ENCODE measurements at regions not wholly inside any gene's neighbourhood (a gene's known extent, or its start where the extent isn't known, plus 50 kb on each side); places are given as distances from the start of the nearest gene placed in this dataset.

DNA sequence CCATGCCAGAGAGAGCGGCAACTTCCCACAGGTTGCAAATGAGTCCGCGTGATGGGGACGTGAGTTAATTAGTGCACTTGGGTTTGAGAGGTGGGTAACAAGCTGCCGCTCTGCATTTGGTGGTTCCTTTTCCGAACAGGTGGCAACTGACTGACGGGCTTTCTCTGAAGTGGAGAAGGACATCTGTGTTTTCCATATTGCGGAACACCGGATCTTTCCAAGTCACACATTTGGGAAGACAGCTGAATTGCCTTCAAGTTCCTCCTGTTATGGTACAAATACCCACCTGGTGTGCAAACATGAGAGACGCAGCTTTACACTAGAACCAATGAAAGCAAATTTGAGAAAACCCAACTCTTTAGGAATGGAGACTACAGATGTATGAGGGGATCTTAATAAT lies 451.3 kb upstream of the ZFHX3 start:
- H3K9ac ChIP-seq (ENCODE audit: low read length), result no peak overlapping the region
- H3K27me3 ChIP-seq (ENCODE audit: control insufficient read depth, insufficient read depth, low read length), result no peaks in the 10 kb centered on the region
- H3K9me3 ChIP-seq (ENCODE audit: control insufficient read depth, low read depth, low read length), result no peaks in the 10 kb centered on the region
- H3K4me3 ChIP-seq (ENCODE audit: low read length), result no peak overlapping the region
- H3K36me3 ChIP-seq (ENCODE audit: control insufficient read depth, low read depth, low read length), result no peaks in the 10 kb centered on the region
- H3K4me1 ChIP-seq (ENCODE audit: control insufficient read depth, low read depth, low read length), result no peaks in the 10 kb centered on the region
- no peak overlapping the region for H3K27ac ChIP-seq (ENCODE audit: low read length)

DNA sequence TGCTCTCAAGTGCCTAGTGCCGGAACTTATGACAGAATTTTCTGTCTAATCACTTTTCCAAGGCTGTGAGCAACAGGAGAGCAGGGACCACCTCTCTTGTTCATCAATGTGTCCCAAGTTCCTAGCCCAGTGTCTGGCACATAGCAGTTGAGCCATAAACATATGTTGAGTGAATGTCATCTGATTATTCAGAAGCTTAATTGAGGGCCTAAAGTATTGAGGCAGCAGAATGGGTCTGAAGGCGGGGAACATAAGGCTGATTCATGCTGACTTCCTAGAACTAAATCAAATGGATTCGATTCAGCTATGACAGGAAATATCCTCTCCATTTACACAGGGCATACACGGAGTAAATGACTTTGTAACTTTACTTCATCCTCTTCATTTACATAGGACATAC lies 438.0 kb upstream of the ZFHX3 start:
- H3K9me3 ChIP-seq (ENCODE audit: control insufficient read depth, low read depth, low read length), result no peaks in the 10 kb centered on the region
- no peak overlapping the region for H3K27ac ChIP-seq (ENCODE audit: low read length)
- peaks cover 16% of the 10 kb centered on the region for H3K27me3 ChIP-seq (ENCODE audit: control insufficient read depth, insufficient read depth, low read length)
- no peak overlapping the region for H3K4me3 ChIP-seq (ENCODE audit: low read length)
- H3K9ac ChIP-seq (ENCODE audit: low read length), result no peak overlapping the region
- H3K4me1 ChIP-seq (ENCODE audit: control insufficient read depth, low read depth, low read length), result peaks cover 24% of the 10 kb centered on the region
- H3K36me3 ChIP-seq (ENCODE audit: control insufficient read depth, low read depth, low read length), result no peaks in the 10 kb centered on the region

DNA sequence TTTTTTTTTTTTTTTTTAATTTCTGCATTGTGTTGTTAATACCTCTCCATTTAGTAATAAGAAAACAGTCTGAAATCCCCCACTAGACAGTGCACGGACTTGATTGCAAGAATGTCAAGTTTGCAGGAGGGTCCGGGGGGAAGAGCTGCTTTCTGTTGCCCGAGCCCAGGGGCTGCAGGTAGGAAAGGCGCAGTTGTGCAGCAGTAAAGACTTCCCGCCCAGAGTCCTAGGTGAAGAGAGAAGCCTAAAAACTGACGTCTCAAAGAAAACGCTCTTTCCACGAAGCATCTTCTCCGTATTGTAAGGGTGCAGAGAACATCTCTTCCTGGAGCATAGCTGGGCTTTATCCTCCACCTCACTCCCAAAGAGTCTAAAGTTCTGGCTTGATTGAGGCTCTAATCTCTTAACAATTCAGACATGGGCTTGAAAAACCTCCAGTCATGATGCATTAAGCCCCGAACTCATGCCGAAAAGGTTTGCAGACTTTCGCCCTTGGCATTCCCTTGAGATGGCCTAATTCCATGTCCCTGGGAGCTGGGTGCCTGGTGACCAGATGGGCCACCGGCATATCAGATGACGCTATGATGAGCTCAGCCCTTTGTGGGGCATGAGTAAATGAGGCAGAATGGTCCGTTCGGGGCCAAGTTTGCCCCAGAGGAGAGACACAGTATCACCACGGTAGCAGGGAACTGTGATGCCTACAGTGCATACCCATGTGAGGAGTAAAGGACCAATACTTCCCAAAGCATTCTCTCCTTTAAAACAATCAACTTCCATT lies 436.2 kb upstream of the ZFHX3 start:
- Histone ChIP-seq H3K27ac (ENCODE audit: low read length) (no peak overlapping the region), H3K9me3 (ENCODE audit: control insufficient read depth, low read depth, low read length) (no peaks in the 10 kb centered on the region), H3K9ac (ENCODE audit: low read length) (no peak overlapping the region), H3K27me3 (ENCODE audit: control insufficient read depth, insufficient read depth, low read length) (peaks cover 16% of the 10 kb centered on the region), H3K4me1 (ENCODE audit: control insufficient read depth, low read depth, low read length) (peaks cover 24% of the 10 kb centered on the region), H3K36me3 (ENCODE audit: control insufficient read depth, low read depth, low read length) (no peaks in the 10 kb centered on the region), H3K4me3 (ENCODE audit: low read length) (peak overlapping the region; percentile 28)

DNA sequence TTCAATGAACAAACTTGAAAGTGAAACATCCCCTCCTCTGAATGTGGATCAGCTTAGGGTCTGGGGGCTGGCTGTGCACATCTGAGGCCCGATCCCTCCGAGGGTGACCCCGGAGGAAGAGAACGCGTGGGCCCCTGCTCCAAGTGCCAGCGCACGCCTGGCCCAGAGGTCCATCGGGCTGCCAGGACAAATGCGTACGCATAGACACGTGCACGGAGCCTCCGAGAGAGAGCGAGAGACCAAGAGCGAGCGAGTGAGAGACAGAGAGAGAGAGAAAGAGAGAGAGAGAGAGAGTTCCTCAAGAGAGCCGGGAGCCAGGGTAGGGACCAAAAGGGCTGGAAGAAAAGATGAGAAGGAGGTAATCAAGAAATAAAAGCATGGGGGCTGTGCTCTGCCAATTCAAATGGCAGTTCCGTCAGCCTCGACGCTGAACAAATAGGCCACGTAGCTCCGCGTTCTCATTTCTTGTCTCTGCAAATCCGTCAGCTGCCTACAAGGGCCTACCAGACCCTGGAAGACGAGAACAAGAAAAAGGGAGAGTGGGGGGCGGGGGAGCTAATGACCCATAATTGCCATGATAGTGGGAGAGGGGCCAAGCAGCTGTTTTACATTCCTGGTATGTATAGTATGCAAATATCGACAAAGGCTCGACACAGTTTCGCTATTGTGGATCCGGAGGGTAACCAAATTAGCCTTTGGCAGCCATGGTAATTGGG lies 435.3 kb upstream of the ZFHX3 start:
- Histone ChIP-seq H3K4me1 (ENCODE audit: control insufficient read depth, low read depth, low read length) (peaks cover 24% of the 10 kb centered on the region), H3K27me3 (ENCODE audit: control insufficient read depth, insufficient read depth, low read length) (peaks cover 16% of the 10 kb centered on the region), H3K9ac (ENCODE audit: low read length) (no peak overlapping the region), H3K4me3 (ENCODE audit: low read length) (peak overlapping the region; percentile 28), H3K36me3 (ENCODE audit: control insufficient read depth, low read depth, low read length) (no peaks in the 10 kb centered on the region), H3K9me3 (ENCODE audit: control insufficient read depth, low read depth, low read length) (no peaks in the 10 kb centered on the region), H3K27ac (ENCODE audit: low read length) (no peak overlapping the region)

DNA sequence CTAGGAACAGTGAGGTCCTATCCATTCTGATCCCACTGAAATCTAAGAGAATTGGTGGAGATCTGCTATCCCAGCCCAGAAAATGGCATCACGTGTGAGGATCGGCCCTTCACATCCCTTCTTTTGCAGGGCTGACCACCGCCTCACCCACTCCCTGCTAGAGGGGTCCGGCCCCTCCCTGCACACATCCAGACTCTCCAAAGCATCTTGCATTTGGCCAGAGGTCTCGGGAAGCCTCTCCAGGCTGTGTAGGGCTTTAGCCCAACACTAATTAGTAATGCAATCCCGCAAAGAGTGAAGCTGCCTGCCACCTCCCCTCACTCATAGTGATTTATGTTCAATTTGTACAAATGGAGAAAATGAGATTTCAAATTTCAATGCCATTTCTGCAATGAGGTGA lies 434.4 kb upstream of the ZFHX3 start:
- Histone ChIP-seq H3K27ac (ENCODE audit: low read length) (no peak overlapping the region), H3K9ac (ENCODE audit: low read length) (no peak overlapping the region), H3K27me3 (ENCODE audit: control insufficient read depth, insufficient read depth, low read length) (peaks cover 16% of the 10 kb centered on the region)

DNA sequence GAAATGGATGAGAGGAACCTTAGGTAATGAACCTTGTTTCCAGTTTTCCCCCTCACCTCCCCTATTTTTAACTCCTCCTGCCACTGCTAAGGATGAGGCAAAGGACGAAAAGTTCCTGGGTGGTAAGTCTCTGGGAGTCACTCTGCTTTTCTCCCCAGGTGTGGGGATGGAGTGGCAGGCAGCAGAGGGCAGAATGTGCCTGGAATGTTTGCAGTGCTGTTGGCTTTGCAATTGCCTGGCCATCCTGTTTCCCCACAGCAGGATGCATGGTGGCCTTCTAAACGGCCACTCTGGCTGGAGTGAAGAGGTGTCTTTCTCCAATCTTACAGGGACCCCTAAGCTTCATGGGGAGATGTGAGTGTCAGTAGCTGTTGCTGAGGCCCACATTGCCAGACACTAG lies 432.5 kb upstream of the ZFHX3 start:
- no peak overlapping the region for H3K27ac ChIP-seq (ENCODE audit: low read length)
- no peaks in the 10 kb centered on the region for H3K36me3 ChIP-seq (ENCODE audit: control insufficient read depth, low read depth, low read length)
- H3K4me1 ChIP-seq (ENCODE audit: control insufficient read depth, low read depth, low read length), result peaks cover 24% of the 10 kb centered on the region
- H3K9me3 ChIP-seq (ENCODE audit: control insufficient read depth, low read depth, low read length), result no peaks in the 10 kb centered on the region
- peaks cover 16% of the 10 kb centered on the region for H3K27me3 ChIP-seq (ENCODE audit: control insufficient read depth, insufficient read depth, low read length)
- H3K9ac ChIP-seq (ENCODE audit: low read length), result no peak overlapping the region
- H3K4me3 ChIP-seq (ENCODE audit: low read length), result no peak overlapping the region

More for the DNA sequence above, 434.4 kb upstream of the ZFHX3 start:
- H3K4me1 ChIP-seq (ENCODE audit: control insufficient read depth, low read depth, low read length), result peaks cover 24% of the 10 kb centered on the region
- no peak overlapping the region for H3K4me3 ChIP-seq (ENCODE audit: low read length)
- H3K36me3 ChIP-seq (ENCODE audit: control insufficient read depth, low read depth, low read length), result no peaks in the 10 kb centered on the region
- no peaks in the 10 kb centered on the region for H3K9me3 ChIP-seq (ENCODE audit: control insufficient read depth, low read depth, low read length)

DNA sequence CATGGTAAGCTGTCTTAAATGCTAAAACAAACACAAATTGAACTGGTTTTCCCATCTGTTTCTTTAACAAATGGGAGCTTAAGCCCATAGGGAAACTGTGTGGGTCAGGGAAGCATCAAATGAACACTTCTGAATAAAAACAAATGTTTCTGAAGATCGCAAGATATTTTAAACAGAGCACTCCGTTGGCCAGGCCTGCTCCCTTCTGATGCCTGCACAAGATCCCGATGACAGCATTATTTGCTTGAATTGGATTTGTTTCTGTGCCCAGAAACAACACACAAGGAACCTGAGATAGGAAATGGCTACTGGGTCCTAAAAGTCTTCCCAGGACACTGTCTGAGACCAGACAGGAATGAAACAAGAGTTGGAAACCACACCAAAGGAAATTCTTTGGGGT lies 425.8 kb upstream of the ZFHX3 start:
- H3K36me3 ChIP-seq (ENCODE audit: control insufficient read depth, low read depth, low read length), result no peaks in the 10 kb centered on the region
- H3K27ac ChIP-seq (ENCODE audit: low read length), result no peak overlapping the region
- no peak overlapping the region for H3K4me3 ChIP-seq (ENCODE audit: low read length)
- H3K9me3 ChIP-seq (ENCODE audit: control insufficient read depth, low read depth, low read length), result no peaks in the 10 kb centered on the region
- H3K4me1 ChIP-seq (ENCODE audit: control insufficient read depth, low read depth, low read length), result no peaks in the 10 kb centered on the region
- H3K9ac ChIP-seq (ENCODE audit: low read length), result no peak overlapping the region
- H3K27me3 ChIP-seq (ENCODE audit: control insufficient read depth, insufficient read depth, low read length), result no peaks in the 10 kb centered on the region

DNA sequence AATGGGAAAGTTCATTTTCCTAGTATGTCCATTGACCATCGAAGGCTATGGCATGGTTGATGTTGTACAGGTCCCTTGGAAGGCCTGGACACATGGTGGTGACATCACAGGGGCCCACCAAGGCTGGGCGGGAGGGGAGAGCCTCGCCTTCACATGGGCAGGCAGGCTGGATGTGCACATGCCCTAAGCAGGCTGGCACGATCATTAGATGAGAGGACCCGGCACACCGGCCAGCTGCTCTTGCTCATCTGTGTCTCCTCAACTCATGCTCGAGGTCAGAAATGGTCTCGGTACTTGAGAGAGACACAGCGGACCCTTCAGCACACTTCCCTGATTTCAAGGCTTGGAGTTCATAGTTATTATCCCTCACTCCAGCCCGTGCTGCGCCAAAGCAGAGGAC lies 416.9 kb upstream of the ZFHX3 start:
- H3K9ac ChIP-seq (ENCODE audit: low read length), result no peak overlapping the region
- no peak overlapping the region for H3K4me3 ChIP-seq (ENCODE audit: low read length)
- H3K27me3 ChIP-seq (ENCODE audit: control insufficient read depth, insufficient read depth, low read length), result no peaks in the 10 kb centered on the region
- H3K36me3 ChIP-seq (ENCODE audit: control insufficient read depth, low read depth, low read length), result no peaks in the 10 kb centered on the region
- no peaks in the 10 kb centered on the region for H3K4me1 ChIP-seq (ENCODE audit: control insufficient read depth, low read depth, low read length)
- peaks cover 3% of the 10 kb centered on the region for H3K9me3 ChIP-seq (ENCODE audit: control insufficient read depth, low read depth, low read length)
- no peak overlapping the region for H3K27ac ChIP-seq (ENCODE audit: low read length)

DNA sequence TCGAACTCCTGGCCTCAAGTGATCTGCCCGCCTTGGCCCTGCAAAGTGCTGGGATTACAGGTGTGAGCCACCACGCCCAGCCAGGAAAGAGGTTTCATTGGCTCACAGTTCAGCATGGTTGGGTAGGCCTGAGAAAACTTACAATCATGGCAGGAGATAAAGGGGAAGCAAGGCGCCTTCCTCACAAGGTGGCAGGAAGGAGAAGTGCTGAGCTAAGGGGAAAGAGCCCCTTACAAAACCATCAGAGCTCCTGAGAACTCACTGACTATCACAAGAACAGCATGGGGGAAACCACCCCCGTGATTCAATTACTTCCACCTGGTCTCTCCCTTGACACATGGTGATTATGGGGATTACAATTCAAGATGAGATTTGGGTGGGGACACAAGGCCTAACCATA lies 411.7 kb upstream of the ZFHX3 start:
- H3K36me3 ChIP-seq (ENCODE audit: control insufficient read depth, low read depth, low read length), result no peaks in the 10 kb centered on the region
- H3K4me3 ChIP-seq (ENCODE audit: low read length), result no peak overlapping the region
- no peak overlapping the region for H3K27ac ChIP-seq (ENCODE audit: low read length)
- peaks cover 6% of the 10 kb centered on the region for H3K4me1 ChIP-seq (ENCODE audit: control insufficient read depth, low read depth, low read length)
- H3K9ac ChIP-seq (ENCODE audit: low read length), result no peak overlapping the region
- H3K9me3 ChIP-seq (ENCODE audit: control insufficient read depth, low read depth, low read length), result peaks cover 3% of the 10 kb centered on the region
- H3K27me3 ChIP-seq (ENCODE audit: control insufficient read depth, insufficient read depth, low read length), result no peaks in the 10 kb centered on the region

DNA sequence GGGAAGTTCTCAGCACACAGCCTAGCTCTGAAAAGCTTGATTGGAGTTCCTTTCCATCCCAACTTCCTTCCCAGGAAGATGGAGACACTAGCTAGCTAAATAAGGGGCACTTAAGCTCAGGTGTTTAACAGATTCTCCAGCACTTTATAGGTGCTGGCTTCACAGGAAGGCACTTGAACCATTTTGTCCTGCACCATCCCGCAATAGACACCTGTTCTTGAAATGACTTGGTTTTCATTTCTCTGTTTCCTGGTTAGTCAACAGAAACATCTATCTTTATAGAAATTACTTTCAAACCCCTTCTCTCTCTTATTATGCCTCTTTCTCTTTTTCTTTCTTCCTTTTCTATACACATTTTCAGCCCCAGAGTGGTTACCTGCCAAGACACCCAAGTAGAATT lies 409.9 kb upstream of the ZFHX3 start:
- no peak overlapping the region for H3K4me3 ChIP-seq (ENCODE audit: low read length)
- peaks cover 13% of the 10 kb centered on the region for H3K4me1 ChIP-seq (ENCODE audit: control insufficient read depth, low read depth, low read length)
- no peak overlapping the region for H3K9ac ChIP-seq (ENCODE audit: low read length)
- no peak overlapping the region for H3K27ac ChIP-seq (ENCODE audit: low read length)
- H3K9me3 ChIP-seq (ENCODE audit: control insufficient read depth, low read depth, low read length), result peaks cover 3% of the 10 kb centered on the region
- no peaks in the 10 kb centered on the region for H3K36me3 ChIP-seq (ENCODE audit: control insufficient read depth, low read depth, low read length)
- H3K27me3 ChIP-seq (ENCODE audit: control insufficient read depth, insufficient read depth, low read length), result no peaks in the 10 kb centered on the region

DNA sequence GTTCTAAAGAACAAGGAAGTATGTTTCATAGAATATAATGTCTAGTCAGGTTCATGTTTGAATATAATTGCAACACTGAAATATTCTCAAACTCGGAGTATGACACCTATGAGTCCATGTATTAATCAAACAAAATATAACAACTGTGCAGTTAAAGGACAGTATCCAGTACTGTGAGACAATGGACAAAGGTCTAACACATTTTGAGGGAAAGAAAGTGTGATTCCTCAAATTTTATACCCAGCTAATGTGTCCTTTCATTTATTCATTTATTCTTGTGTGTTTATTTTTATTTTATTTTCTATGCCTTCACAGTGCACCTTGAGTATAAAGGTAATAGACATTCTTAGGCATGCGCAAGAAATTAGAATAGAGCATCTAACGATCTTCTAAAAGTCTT lies 401.0 kb upstream of the ZFHX3 start:
- H3K9me3 ChIP-seq (ENCODE audit: control insufficient read depth, low read depth, low read length), result peaks cover 7% of the 10 kb centered on the region
- no peaks in the 10 kb centered on the region for H3K27me3 ChIP-seq (ENCODE audit: control insufficient read depth, insufficient read depth, low read length)
- no peaks in the 10 kb centered on the region for H3K36me3 ChIP-seq (ENCODE audit: control insufficient read depth, low read depth, low read length)
- H3K27ac ChIP-seq (ENCODE audit: low read length), result no peak overlapping the region
- peaks cover under 1% of the 10 kb centered on the region for H3K4me1 ChIP-seq (ENCODE audit: control insufficient read depth, low read depth, low read length)
- no peak overlapping the region for H3K4me3 ChIP-seq (ENCODE audit: low read length)
- H3K9ac ChIP-seq (ENCODE audit: low read length), result no peak overlapping the region

DNA sequence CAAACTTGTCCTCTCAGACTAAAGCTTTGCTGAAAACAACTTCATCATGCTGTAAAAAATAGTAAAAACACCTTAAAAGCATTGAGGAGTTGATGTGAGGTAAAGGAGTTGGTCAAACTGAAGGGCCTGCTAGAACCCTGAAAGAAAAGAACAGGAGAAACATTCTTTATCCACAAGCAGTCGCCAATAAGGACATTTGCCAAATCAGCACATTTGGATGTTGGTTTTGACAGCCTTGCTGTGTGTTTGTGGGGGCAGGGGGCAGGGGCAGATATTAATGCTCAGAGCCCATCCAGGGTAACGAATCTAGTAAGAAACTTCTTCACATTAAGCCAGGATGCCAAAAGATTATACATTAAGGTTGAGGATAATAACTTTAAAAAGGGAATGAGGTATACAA lies 399.9 kb upstream of the ZFHX3 start:
- Histone ChIP-seq H3K4me3 (ENCODE audit: low read length) (no peak overlapping the region), H3K9me3 (ENCODE audit: control insufficient read depth, low read depth, low read length) (peaks cover 7% of the 10 kb centered on the region), H3K4me1 (ENCODE audit: control insufficient read depth, low read depth, low read length) (no peaks in the 10 kb centered on the region), H3K9ac (ENCODE audit: low read length) (no peak overlapping the region), H3K36me3 (ENCODE audit: control insufficient read depth, low read depth, low read length) (no peaks in the 10 kb centered on the region), H3K27ac (ENCODE audit: low read length) (no peak overlapping the region), H3K27me3 (ENCODE audit: control insufficient read depth, insufficient read depth, low read length) (no peaks in the 10 kb centered on the region)

All from iPS-18a (cell line).